ENCODE measurements at regions not wholly inside any gene's neighbourhood (a gene's known extent, or its start where the extent isn't known, plus 50 kb on each side); places are given as distances from the start of the nearest gene placed in this dataset.

DNA sequence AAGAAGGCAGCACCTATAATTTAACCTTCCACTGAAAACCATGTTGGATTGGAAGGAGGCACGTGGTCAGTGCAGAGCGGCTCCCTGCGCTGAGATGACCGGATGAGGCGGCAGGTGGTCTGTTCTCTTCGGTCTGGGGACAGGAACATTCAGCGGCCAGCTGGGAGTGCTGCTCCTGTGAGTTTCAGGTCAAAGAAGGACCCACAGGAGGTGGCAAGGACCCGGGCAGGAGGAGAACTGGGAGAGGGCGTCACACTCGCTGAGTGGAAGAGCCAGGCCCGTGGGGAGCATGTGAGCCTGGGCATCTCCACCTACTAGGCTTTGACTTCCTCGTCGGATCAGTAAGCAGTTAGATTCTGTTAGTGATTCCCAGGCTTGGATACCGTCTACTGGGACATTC, 113.4 kb upstream of the SHH start:
- Mint-ChIP-seq H3K9me3 (no peaks in the 10 kb centered on the region), H3K4me3 (no peak overlapping the region), H3K4me1 (no peaks in the 10 kb centered on the region), H3K27me3 (ENCODE audit: low read depth in 2 of 2) (no peaks in the 10 kb centered on the region), H3K36me3 (no peaks in the 10 kb centered on the region), H3K27ac (no peak overlapping the region)
- H3K36me3 ChIP-seq (ENCODE audit: control insufficient read depth, insufficient read depth, low read length), result no peaks in the 10 kb centered on the region
- intact Hi-C loops (cut with micrococcal nuclease), result loop anchor here (5.0 kb wide), 1 partner anchor 292 kb away; no protein-coding TSS in a partner anchor
- no peak for ATAC-seq
- no peaks in the 10 kb centered on the region for H3K4me1 ChIP-seq (ENCODE audit: control insufficient read depth, insufficient read depth, low read length)
- TF ChIP-seq, protein P1, sequence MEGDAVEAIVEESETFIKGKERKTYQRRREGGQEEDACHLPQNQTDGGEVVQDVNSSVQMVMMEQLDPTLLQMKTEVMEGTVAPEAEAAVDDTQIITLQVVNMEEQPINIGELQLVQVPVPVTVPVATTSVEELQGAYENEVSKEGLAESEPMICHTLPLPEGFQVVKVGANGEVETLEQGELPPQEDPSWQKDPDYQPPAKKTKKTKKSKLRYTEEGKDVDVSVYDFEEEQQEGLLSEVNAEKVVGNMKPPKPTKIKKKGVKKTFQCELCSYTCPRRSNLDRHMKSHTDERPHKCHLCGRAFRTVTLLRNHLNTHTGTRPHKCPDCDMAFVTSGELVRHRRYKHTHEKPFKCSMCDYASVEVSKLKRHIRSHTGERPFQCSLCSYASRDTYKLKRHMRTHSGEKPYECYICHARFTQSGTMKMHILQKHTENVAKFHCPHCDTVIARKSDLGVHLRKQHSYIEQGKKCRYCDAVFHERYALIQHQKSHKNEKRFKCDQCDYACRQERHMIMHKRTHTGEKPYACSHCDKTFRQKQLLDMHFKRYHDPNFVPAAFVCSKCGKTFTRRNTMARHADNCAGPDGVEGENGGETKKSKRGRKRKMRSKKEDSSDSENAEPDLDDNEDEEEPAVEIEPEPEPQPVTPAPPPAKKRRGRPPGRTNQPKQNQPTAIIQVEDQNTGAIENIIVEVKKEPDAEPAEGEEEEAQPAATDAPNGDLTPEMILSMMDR (IDR thresholded peaks at IDR 0.05), result no peak
- 82% methylated on average over 14 of the region's 14 CpGs for WGBS (ENCODE audit: insufficient coverage)
- no peak overlapping the region for H3K4me3 ChIP-seq (ENCODE audit: low read length)
- H3K9me3 ChIP-seq (ENCODE audit: control insufficient read depth, insufficient read depth, low read length), result no peaks in the 10 kb centered on the region
- no peaks in the 10 kb centered on the region for H3K27me3 ChIP-seq (ENCODE audit: control insufficient read depth, insufficient read depth, low read length)
- H3K27ac ChIP-seq (ENCODE audit: low read length), result no peak overlapping the region
- no peak for DNase-seq

DNA sequence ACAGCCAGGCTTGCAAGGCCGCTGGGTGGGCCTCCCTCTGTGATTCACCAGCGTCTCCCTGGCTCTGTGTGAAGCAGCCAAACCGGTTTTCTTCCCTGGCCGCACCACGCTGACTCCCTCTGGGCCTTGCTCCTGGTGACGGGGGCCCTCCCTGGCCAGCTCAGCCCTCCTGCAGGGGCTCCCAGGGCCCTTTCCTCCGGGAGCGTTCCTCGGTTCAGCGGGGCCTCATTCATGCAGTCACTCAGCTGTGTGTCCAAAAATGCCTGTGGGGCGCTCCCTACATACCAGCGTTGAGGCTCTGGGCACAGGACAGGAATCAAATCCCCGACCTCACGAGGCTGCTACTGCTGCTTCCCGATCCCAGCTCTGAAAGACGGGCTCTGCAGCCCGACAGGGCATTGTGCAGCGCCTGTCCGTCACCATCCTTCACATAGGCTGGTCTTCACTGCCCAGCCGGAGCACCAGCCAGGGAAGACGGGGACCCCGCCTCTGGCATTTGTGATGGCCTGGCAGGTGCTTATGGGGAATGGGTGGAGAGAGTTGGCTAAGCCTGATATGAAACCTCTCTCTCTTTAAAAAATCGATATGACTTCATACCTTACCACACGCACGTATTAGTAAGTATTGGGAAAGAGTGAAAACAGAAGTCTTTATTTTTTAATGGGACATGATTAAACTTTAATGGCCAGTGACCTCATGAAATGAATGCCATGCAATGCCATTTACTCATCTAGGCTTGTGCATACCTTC, 110.0 kb upstream of the SHH start:
- peaks cover 0 to 4% of the 10 kb centered on the region in 2 donors for H3K9me3 Mint-ChIP-seq
- WGBS (ENCODE audit: insufficient coverage), result 67% methylated on average over 21 of the region's 25 CpGs
- H3K27ac Mint-ChIP-seq, result no peak overlapping the region
- no peaks in the 10 kb centered on the region for H3K36me3 ChIP-seq (ENCODE audit: control insufficient read depth, insufficient read depth, low read length)
- H3K4me3 ChIP-seq (ENCODE audit: low read length), result no peak overlapping the region
- H3K27ac ChIP-seq (ENCODE audit: low read length), result no peak overlapping the region
- TF ChIP-seq, protein P1 (IDR thresholded peaks at IDR 0.05), result no peak
- H3K4me1 Mint-ChIP-seq, result no peaks in the 10 kb centered on the region
- no peak for ATAC-seq
- intact Hi-C loops (cut with micrococcal nuclease), result no loop called here
- peaks cover 0 to 3% of the 10 kb centered on the region in 2 donors for H3K27me3 Mint-ChIP-seq (ENCODE audit: low read depth in 2 of 2)
- no peaks in the 10 kb centered on the region for H3K4me1 ChIP-seq (ENCODE audit: control insufficient read depth, insufficient read depth, low read length)
- H3K36me3 Mint-ChIP-seq, result no peaks in the 10 kb centered on the region
- H3K9me3 ChIP-seq (ENCODE audit: control insufficient read depth, insufficient read depth, low read length), result no peaks in the 10 kb centered on the region
- no peaks in the 10 kb centered on the region for H3K27me3 ChIP-seq (ENCODE audit: control insufficient read depth, insufficient read depth, low read length)
- no peak overlapping the region for H3K4me3 Mint-ChIP-seq
- no peak for DNase-seq

DNA sequence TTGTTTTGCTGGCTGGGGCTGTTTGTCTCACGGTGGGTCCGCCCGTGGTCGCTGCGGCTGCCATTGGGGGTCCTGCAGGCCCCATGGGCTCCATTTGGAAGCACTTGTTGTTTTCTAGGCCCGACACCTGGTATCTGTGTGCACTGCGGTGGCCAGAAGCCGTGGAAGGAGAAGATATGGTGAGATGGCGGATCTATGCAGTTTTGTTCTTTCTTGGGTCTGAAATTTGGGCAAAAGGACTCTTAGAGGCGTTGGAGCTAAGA, 109.5 kb upstream of the SHH start:
- TF ChIP-seq, protein P1 (IDR thresholded peaks at IDR 0.05), result no peak
- Mint-ChIP-seq H3K36me3 (no peaks in the 10 kb centered on the region), H3K4me3 (no peak overlapping the region), H3K27ac (no peak overlapping the region), H3K27me3 (ENCODE audit: low read depth in 2 of 2) (peaks cover 0 to 3% of the 10 kb centered on the region in 2 donors), H3K9me3 (peaks cover 0 to 4% of the 10 kb centered on the region in 2 donors), H3K4me1 (no peaks in the 10 kb centered on the region)
- no peak for ATAC-seq
- no peak for DNase-seq
- no peaks in the 10 kb centered on the region for H3K9me3 ChIP-seq (ENCODE audit: control insufficient read depth, insufficient read depth, low read length)
- H3K27me3 ChIP-seq (ENCODE audit: control insufficient read depth, insufficient read depth, low read length), result no peaks in the 10 kb centered on the region
- H3K4me3 ChIP-seq (ENCODE audit: low read length), result no peak overlapping the region
- no peaks in the 10 kb centered on the region for H3K4me1 ChIP-seq (ENCODE audit: control insufficient read depth, insufficient read depth, low read length)
- H3K36me3 ChIP-seq (ENCODE audit: control insufficient read depth, insufficient read depth, low read length), result no peaks in the 10 kb centered on the region
- no peak overlapping the region for H3K27ac ChIP-seq (ENCODE audit: low read length)
- 83% methylated on average over 10 of the region's 10 CpGs for WGBS (ENCODE audit: insufficient coverage)
- intact Hi-C loops (cut with micrococcal nuclease), result no loop called here

Measured in natural killer cell (primary cell).